Transverse colon (tissue), 3 donors: ENCODE measurements at regions not wholly inside any gene's neighbourhood (a gene's known extent, or its start where the extent isn't known, plus 50 kb on each side); places are given as distances from the start of the nearest gene placed in this dataset.

Experiments
- POLR2A ChIP-seq: fragments of 450-650 bp; IDR thresholded peaks from one replicate; pipeline ENCODE4 v1.6.1; 2016; ENCODE audit warnings: antibody characterized with exemption, mild to moderate bottlenecking, moderate library complexity
- POLR2AphosphoS5 ChIP-seq, 3 donors: sonication (generic); formaldehyde crosslinking; IDR thresholded peaks; one replicate each; pipeline ENCODE4 v1.6.1; 2016; ENCODE audit warnings: antibody characterized with exemption in 3 of 3

DNA sequence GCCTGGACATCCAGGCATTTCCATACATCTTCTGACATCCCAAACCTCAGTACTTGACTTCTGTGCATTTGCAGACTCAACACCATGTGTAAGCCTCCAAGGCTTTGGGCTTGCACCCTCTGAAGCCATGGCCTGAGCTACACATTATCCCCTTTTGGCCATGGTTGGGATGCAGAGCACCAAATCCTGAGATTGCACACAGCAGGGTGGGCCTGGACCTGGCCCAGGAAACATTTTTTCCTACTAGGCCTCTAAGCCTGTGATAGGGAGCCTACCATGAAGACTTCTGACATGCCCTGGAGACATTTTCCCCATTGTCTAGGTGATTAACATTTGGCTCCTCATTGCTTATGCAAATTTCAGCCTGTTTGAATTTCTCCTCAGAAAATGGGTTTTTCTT is 853.4 kb upstream of the SPRY2 start:
- TF ChIP-seq POLR2A (no peak), POLR2AphosphoS5 (IDR thresholded peaks at IDR 0.05) (no peak)
